ENCODE measurements at regions not wholly inside any gene's neighbourhood (a gene's known extent, or its start where the extent isn't known, plus 50 kb on each side); places are given as distances from the start of the nearest gene placed in this dataset.

DNA sequence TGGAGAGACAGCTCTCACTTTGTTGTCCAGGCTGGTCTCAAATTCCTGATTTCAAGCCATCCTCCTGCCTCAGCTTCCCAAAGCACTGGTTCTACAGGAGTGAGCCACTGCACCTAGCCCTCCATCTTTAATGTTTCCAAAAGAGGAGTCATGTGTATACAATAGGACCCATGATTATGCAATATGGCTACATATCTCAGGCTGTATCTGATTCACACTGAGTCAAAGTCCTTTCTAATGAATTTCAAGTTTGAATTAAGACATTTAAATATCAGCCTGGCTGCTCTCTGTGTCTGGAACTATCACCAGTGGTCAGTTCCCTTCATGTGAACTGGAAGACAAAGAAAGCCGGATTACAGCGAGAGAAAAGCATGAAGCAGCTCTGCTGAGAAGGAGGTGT is 90.5 kb downstream of the MINAR1 start:
- Histone ChIP-seq H2BK20ac (ENCODE audit: low read depth, low read length, poor library complexity, severe bottlenecking) (no peak overlapping the region), H2BK120ac (ENCODE audit: low read depth, low read length, poor library complexity, severe bottlenecking) (no peak overlapping the region), H2AK5ac (ENCODE audit: insufficient read length, low read length) (no peak overlapping the region), H3K27me3 (ENCODE audit: insufficient read depth, low read length) (no peaks in the 10 kb centered on the region), H2AFZ (ENCODE audit: low read length) (no peak overlapping the region), H2BK5ac (ENCODE audit: insufficient read length, low read length) (no peak overlapping the region), H3K18ac (ENCODE audit: insufficient read length, low read depth, low read length) (no peak overlapping the region), H3K79me1 (ENCODE audit: insufficient read depth, low read depth, low read length, poor library complexity, severe bottlenecking) (no peaks in the 10 kb centered on the region), H3K56ac (ENCODE audit: insufficient read length, low read depth, low read length) (no peak overlapping the region), H2BK12ac (ENCODE audit: insufficient read length, low read depth, low read length) (no peak overlapping the region), H3K23ac (ENCODE audit: insufficient read length, low read depth, low read length) (no peak overlapping the region), H4K20me1 (ENCODE audit: control insufficient read depth, insufficient read depth, insufficient read length) (no peaks in the 10 kb centered on the region), H3K4me1 (ENCODE audit: insufficient read depth, low read length) (no peaks in the 10 kb centered on the region; the same call in 1 of the 2 replicates), H3K14ac (ENCODE audit: insufficient read depth, low read length) (no peak overlapping the region), H3K23me2 (ENCODE audit: insufficient read length, low read depth, low read length, poor library complexity, severe bottlenecking) (no peaks in the 10 kb centered on the region), H3K27ac (ENCODE audit: insufficient read length, low read depth, low read length) (no peak overlapping the region), H4K91ac (ENCODE audit: insufficient read length, low read depth, low read length) (no peak overlapping the region), H3T11ph (ENCODE audit: low read length) (no peak overlapping the region), H3K9me3 (ENCODE audit: control insufficient read depth, low read depth, low read length) (no peaks in the 10 kb centered on the region), H4K8ac (replicated peaks; ENCODE audit: insufficient read length, low read depth, low read length) (no peak overlapping the region), H2BK15ac (ENCODE audit: low read depth, low read length) (no peak overlapping the region), H3K79me2 (ENCODE audit: insufficient read depth, low read length) (no peaks in the 10 kb centered on the region; the same call in 1 of the 2 replicates), H3K9ac (ENCODE audit: extremely low read depth, insufficient read length, low read length) (no peak overlapping the region), H4K5ac (ENCODE audit: insufficient read length, low read depth, low read length) (no peak overlapping the region), H3K4ac (ENCODE audit: low read depth, low read length) (no peak overlapping the region), H3K4me2 (ENCODE audit: insufficient read depth, insufficient read length, low read length) (no peak overlapping the region)
- peaks cover 5 to 6% of the 10 kb centered on the region in 2 experiments; a peak in 3 of 4 replicates for H3K4me1 Mint-ChIP-seq
- no peak overlapping the region for H3K4me3 Mint-ChIP-seq
- no peak overlapping the region for H3K27ac Mint-ChIP-seq
- H3K36me3 Mint-ChIP-seq (ENCODE audit: insufficient read depth in 1 of 3, low read depth in 3 of 3): no peaks in the 10 kb centered on the region
- TF ChIP-seq, protein P1, sequence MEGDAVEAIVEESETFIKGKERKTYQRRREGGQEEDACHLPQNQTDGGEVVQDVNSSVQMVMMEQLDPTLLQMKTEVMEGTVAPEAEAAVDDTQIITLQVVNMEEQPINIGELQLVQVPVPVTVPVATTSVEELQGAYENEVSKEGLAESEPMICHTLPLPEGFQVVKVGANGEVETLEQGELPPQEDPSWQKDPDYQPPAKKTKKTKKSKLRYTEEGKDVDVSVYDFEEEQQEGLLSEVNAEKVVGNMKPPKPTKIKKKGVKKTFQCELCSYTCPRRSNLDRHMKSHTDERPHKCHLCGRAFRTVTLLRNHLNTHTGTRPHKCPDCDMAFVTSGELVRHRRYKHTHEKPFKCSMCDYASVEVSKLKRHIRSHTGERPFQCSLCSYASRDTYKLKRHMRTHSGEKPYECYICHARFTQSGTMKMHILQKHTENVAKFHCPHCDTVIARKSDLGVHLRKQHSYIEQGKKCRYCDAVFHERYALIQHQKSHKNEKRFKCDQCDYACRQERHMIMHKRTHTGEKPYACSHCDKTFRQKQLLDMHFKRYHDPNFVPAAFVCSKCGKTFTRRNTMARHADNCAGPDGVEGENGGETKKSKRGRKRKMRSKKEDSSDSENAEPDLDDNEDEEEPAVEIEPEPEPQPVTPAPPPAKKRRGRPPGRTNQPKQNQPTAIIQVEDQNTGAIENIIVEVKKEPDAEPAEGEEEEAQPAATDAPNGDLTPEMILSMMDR (conservative IDR thresholded peaks at IDR 0.05): no peak
- H3K9me3 Mint-ChIP-seq: no peaks in the 10 kb centered on the region
- DNase-seq: no peak
- peaks cover 4% of the 10 kb centered on the region; the same call in 1 of the 2 replicates for H3K27me3 Mint-ChIP-seq (ENCODE audit: low read depth)
- no CpG with 5 or more reads among the region's 2 CpGs for WGBS (ENCODE audit: extremely low coverage, insufficient read length, low lambda C conversion rate)
